A673 (cell line): ENCODE measurements at regions not wholly inside any gene's neighbourhood (a gene's known extent, or its start where the extent isn't known, plus 50 kb on each side); places are given as distances from the start of the nearest gene placed in this dataset.

Experiments
- CTCF ChIP-seq: fragments of 300-800, 200-600 bp; sonication (generic); conservative IDR thresholded peaks from 2 replicates; pipeline ENCODE4 v1.5.1; 2017; ENCODE audit warnings: low read depth, mild to moderate bottlenecking, antibody characterized with exemption, low read length, moderate library complexity, mixed read lengths
- EZH2 ChIP-seq: fragments of 200-600 bp; sonication (generic); IDR thresholded peaks from 2 replicates; pipeline ENCODE4 v1.6.1; 2017; ENCODE audit warnings: borderline replicate concordance, low read depth, mild to moderate bottlenecking, mixed read lengths, antibody characterized with exemption, low read length; ENCODE audit not compliant: poor library complexity, severe bottlenecking

GRCh38 chr5:103428411-103428871 lies 134.1 kb downstream of the NUDT12 start:
- no peak for TF ChIP-seq CTCF
- no peak for TF ChIP-seq EZH2
